GM18861 (cell line): ENCODE measurements at regions not wholly inside any gene's neighbourhood (a gene's known extent, or its start where the extent isn't known, plus 50 kb on each side); places are given as distances from the start of the nearest gene placed in this dataset.

Source experiments
- ATAC-seq: cut with Tn5 transposase; IDR thresholded peaks from one replicate; pipeline ENCODE4 v1.9.1; 2021; ENCODE audit not compliant: unreplicated experiment

DNA sequence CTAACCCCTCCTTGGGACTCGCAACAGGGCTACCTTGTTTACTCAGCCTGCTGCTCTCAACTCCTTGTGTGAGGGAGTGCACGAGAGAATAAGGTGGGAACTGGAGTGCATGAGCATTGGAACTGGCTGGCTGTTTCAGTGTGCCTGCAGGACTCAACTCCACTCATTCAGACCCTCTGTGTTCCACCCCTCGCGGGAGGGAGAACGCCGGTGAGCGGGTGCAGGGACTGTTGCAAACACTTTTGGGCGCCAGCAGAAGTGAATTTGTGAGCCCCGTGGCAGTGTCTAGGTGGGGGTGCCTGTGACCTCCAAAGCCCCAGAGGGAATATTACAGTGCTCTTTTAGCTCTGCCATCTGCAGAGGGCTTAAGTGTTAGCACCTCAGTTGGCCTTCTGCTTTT lies 1978.3 kb upstream of the PIK3C3 start:
- ATAC-seq: no peak

DNA sequence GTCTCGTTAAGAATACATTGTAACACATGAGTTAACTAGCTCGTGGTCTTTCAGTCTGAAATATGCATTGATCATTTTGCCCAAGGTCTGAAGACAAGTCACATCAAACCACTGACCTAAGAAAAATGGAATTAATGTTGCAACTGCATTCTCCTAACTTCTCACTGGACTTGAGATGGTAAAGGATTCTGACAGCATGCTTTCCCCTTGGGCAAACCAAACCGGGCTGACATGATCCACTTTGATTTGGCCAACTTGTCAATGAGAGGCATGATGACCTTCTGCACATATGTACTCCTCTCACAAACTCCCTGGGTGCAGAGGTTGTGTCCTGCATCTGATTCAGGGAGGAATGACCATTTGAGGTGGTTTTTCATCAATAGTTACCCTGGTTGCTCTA lies 1982.5 kb upstream of the PIK3C3 start:
- no peak for ATAC-seq

DNA sequence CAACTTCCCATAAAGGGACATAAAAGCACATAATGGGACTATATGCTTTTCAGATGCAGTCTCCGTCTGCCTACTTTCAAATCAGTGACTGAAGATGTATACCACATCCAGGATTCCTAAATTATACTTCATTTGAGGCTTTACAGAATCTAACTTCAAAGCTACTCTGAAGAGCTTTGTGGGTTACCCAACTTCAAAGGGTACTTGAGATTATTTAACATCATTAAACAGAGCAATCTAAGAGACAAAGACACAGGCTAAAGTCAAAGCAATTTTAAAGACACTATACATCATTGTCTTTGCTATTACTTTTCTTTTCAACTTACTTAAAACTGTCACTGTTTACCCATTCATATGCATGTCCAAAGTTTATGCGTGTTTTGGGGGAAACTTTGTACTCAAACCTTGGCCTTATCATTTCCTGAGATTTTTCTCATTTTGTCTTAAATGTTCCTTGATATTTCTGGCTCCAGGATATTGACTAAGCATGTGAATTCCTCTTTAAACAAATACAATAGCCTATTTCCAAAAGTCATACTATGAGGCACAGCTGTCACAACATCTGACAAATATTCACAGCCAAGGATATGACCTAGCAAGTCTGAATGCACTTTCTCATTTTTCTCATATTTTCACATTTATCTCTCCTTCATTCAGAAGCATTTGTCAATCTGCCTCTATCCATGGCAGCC lies 1985.1 kb upstream of the PIK3C3 start:
- ATAC-seq: no peak

DNA sequence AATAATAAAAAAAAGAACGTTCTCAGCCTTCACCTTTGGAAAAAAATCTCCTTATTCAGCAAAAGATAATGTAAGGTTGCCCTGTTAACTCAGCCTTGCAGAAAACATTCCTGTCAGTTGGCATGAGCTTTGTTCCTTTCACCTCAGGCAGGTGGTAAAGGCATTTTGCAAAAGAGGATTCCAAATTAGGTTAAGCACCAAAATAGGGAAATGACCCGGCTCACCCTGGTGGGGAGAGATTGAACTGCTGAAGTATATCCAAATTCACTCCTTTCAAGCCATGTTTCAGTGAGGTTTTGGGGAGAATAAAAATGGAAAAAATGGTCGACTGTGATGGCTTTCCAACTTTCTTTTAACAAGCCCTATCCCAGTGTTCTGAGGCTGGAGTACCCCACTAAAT lies 1988.8 kb upstream of the PIK3C3 start:
- no peak for ATAC-seq

DNA sequence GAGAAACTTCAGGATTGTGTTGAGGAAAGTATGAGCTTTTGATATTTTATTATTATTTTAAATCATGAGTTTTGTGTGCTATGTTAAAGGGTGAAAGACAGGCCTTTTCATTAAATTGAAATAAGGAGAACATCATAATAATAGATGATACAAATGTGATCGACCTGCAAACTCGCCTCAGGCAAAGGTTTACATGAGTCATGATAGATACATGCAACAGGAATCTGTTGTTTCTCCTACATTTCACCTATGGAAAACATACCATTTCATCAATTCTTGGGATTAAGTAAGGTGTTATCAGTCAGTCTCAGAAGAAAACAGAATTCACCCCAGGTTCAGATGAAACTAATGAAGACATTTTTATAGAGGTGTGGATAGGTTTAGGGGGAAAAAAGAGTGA lies 1992.5 kb upstream of the PIK3C3 start:
- no peak for ATAC-seq

DNA sequence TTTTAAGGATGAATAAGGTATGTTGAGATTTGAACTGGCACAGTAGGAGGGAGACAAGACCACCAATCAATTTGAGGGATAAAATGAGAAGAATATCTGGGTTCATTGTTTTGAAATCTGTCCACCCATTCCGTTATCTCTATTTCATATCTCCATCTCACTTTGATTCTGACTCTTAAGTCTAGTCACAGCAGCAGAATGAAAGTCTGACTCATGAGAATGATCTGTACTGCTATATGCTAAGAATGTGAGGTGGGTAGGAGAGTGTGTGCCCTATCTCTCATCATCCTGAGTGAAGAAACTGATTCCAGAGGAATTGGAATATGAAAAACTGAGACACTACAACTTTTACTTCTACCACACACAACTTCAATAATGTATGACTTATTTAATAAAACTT lies 1994.5 kb upstream of the PIK3C3 start:
- no peak for ATAC-seq

DNA sequence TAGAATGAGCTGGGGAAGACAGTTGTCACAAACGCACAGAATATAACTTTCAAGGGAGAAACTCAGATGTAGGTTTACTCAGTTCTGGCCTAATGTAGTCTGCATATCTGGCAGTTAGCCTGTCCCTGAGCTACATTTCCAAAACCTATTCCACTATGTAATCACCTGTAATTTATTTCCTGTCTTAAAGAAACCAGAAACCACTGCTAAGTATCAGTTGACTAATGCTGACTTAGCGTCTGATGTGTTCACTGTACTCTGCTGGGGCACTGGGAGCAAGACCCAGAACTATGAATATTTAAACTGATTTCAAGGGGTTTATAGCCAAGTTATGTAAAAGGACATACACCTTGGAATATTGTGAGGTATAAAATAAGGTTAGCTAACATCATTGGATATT lies 1995.2 kb upstream of the PIK3C3 start:
- ATAC-seq: no peak

DNA sequence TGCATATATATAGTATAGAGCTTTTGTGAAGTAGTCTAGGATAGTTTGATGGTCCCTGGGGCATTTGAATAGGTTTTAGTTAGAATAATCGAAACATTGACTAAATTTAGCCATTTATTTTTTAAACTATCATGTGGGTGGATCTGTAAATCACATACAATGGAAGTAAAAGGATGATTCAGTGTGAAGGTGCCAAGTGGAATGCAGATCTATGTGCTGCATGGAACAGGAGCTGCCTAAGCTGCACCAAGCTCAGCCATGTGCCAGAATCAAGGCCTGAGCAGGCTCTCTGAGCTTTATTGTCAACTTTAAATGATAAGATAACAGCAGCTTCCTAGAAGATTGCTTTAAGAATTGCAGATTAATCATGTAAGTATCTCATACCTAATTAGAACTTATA lies 1996.2 kb upstream of the PIK3C3 start:
- no peak for ATAC-seq

DNA sequence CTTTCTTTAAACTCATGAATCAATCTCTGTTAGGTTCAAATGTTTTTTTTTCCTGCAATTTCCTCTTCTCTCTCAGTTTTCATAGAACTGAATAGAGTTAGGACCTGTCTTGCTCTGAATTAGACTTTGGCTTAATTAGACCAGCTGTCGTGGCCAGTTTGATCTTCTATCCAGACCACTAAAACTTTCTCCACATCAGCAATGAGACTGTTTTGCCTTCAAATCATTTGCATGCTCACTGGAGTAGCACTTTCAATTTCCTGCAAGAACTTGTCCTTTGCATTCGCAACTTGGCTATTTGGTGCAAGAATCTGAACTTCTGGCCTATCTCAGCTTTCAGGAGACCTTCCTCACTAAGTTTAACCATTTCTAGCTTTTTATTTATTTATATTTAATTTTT lies 2002.2 kb upstream of the PIK3C3 start:
- no peak for ATAC-seq

DNA sequence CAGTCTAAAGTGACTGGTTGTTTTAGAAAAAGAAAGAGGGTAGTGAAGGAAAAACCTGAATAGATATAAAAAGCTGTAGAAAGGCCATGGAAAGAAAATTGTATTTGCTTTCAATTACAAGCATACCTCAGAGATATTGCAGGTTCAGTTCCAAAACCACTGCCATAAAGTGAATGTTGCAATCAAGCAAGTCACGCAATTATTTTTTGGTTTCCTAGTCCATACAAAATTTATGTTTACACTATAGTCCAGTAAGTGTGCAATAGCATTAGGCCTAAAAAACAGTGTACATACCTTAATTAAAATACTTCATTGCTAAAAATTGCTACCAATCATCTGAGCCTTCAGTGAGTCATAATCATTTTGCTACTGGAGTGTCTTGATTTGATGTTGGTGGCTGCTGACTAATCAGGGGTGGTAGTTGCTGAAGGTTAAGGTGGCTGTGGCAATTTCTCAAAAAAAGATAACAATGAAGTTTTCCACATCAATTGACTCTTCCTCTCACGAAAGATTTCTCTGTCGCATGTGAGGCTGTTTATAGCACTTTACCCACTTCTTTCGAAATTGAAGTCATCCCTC lies 2003.8 kb upstream of the PIK3C3 start:
- ATAC-seq: no peak

DNA sequence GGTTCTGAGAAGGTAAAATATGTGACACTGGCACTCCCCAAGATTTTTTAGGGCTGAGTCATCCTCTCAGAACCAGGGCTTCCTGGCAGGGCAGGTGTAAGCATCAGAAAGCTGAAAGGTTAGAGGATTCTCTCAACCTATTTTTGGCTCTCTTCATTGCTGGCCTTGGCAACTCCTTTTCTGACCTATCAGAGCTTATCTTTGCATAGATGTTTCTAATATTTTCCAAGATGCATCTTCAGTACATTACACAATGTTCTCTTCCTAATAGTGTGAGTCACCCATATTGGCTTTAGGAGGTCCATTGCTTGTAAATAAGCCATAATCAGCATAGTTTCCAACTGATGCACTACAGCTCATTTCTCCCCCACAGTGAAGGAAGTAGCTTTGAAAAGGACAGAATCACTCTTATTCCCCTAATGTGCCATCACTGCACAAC lies 2008.4 kb upstream of the PIK3C3 start:
- no peak for ATAC-seq

DNA sequence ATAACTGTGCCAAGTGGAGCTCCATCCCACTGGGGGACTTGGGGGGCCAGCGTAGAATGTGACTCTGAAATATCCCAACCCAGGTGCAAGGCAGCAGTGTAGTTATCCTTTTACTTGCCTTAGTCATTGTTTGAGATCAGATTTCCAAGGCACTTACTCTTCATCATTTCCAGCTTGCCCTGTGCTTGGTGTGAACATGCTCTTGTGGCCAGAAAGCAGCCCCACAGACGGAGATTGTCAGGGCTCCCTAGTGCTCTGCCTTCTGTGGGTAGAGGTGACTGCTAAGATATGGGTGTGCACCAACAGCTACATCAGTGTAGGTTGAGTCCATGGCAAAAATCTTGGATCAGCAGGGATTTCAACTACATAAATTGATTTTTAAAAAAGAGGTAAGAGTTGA lies 2010.0 kb upstream of the PIK3C3 start:
- no peak for ATAC-seq

DNA sequence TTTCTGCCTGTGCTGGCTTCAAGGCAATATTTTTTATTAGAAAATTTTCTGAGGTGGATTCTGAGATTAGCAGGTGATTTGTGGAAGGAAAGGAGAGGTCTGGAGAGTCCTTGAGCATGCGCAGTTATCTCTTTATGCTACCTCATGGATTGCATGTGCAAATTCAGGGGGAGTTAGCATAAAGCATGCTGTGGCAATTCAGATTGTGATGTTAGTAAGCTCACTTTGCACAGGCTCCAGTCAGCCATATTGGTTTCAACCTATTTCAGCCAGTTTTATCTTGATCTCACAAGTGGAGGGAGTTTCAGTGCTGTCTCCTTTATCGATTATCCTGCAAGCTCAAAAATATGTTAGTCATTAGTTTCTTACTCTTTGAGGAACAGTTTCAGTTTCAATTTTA lies 2012.3 kb upstream of the PIK3C3 start:
- no peak for ATAC-seq

DNA sequence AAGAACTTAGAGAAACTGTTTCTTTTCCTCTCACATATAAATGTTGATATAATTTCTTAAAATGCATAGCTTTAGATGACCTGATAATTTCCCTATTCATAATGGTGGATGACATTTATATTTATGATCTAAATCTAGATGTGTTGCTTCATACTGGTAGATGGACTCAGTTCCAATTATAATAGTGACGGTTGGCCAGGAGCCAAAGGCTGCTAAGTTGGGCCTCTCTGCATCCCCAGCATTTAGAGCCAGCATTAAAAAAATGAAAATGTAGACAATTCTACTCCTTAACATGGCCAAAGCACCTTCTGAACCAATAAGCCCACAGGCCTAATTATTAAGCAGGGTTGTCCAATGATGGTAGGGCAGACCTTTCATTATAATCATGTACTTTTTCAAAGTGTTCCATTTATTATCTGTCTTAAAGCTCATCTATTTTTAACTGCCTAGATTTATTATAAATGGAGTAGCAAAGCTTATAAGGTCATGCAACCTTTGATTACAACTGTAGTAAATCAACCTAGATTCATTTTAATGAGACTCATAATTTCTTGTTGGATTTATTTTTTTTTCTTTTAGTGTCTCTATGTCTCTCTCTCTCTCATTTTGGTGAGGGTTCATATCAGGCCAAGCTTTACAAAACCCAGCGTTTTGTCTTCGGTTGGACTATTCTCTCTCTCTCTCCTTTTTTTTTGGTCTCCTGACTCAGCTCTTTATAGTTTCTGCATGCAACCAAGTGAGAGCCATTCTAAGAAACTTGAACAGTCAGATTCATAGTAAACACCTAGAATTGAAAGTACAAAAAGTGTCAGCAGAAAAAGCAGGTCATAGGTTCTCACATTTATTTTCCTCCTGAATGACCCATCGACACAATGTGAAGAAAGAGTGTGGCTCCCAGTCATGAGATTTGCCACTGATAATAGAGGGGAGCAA lies 2016.1 kb upstream of the PIK3C3 start:
- ATAC-seq: no peak

DNA sequence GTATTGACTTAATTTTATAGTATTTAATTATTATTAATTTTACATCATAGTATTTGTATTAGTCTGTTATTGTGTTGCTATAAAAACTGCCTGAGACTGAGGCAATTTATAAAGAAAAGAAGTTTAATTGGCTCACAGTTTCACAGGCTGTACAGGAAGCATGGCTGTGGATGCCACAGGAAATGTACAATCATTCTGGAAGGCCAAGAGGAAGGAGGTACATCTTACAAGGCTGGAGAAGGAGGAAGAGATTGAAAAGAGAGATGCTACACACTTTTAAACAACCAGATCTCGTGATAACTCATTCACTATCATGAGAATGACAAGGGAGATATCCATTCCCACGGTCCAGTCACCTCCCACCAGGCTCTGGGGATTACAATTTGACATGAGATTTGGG lies 2019.4 kb upstream of the PIK3C3 start:
- ATAC-seq: no peak

DNA sequence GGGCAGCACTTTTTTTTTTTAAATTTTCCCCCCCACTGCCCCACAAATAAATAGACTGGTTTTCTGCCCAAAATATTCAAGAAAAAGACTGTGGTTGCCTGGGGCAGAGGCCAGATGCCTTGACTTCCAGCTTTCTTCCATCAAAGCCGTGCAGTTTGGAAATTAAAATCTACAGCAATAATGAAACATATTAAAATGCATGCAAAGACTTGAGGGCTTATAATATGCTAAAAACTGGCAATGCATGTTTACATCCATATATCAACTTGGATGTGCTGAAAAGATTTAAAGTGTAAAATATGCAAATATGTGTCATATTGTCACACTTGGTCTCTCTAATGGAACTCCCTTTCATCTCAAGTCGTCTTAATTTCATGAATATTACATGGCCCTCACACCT lies 2036.2 kb upstream of the PIK3C3 start:
- no peak for ATAC-seq

DNA sequence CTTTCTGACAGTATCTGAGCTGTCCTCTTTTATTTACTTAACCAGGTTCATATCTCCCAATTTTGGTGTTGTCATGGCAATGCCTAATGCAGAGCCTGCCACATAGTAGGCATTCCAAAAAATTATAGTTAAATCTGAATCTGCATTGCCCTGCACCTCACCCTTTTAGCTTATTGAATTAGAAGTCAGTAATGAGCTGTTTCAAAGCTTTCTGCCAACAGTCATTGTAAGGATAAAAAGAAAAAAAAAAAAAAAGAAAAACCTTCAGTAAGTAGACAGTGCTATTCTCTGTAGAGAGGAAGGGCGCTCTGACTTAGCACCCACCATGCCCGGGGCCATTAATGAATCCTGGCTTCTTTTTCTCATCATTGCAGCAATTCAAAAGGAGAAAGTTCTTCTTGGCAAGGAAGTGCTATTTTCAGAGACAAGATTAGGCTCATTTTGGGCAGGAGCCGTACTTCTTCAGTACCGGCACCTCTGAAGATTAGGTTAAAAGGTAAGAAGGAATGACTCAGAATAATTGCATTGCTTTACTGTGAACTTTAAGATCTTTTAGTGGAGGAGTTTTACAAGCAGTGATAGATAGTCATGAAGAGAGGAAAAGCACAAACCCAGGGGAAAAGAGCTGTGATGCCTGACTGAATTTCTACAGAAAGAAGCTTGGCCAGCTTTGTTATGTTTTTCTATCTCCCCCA lies 2041.2 kb upstream of the PIK3C3 start:
- no peak for ATAC-seq

DNA sequence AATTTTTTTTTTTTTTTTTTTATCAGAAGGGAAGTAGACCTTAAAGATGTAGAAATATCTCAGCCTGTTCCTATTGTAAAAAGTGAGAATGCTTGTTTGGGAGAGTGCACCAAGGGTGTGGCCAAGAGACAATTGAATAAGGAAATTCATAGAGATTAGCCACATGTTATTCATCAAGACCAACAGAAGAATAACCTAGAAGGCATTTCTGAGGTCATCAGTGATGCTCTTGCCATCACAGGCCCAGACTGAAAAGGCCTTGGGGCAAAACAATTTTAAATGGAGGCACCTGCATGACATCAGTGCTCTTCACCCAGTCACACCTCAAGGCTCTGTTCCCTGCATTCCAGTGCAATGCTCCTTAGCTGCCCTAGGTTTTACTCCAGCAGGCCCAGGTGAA lies 2043.3 kb upstream of the PIK3C3 start:
- ATAC-seq: no peak

DNA sequence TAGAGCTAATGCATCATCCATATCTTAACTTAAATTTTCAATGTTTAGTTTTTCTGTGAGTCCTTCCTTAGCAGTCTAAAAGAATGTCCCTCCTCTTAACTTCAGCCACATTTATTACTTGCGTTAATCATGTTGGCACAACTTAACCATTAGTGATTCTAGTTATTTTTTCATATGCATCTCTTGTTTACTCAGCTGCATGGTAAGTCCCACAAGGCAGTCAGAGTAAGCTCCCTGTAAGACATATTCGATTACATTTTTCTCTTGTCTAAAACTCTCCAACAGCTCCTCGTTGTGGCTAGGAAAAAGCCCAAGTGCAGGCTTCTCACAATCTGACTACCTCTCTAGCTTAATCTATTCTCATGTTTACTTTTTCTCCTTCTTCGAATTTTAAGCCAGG lies 2045.3 kb upstream of the PIK3C3 start:
- no peak for ATAC-seq

DNA sequence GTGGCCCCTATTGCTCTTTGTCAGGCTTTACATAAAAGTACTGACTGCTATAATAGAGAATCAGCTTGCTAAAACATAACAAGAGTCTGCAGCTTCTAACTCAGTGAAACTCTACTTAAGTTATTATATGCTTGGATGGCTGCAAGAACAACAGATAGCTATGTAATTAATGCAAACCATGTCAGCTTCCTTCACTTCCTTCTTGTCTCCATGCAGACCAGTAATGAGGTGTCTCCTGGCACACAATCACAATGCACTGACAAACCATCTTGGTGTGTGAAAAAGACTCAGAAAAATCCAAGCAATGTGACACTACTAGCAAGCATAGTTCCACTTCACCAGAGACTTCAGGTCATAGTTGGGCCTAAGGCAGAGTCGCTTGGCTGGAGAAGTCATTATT lies 2068.9 kb upstream of the PIK3C3 start:
- ATAC-seq: no peak

DNA sequence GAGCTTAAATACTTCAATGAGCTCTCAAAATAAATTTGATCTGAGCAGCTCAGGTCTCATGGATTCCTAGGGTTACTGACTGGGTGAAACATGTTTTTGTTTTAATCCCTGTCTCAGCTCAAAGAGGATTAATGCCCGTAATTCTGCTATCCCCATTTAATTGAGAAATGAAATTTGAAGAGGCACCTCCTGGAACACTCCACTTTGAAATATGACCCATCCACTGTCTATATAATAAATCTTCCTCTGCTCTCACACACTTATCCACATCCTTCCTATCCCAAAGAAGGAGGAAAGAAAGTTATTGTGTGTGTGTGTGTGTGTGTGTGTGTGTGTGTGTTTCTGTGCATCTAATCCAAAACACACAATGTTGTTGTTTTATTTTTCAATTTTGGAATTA lies 2082.4 kb upstream of the PIK3C3 start:
- no peak for ATAC-seq

DNA sequence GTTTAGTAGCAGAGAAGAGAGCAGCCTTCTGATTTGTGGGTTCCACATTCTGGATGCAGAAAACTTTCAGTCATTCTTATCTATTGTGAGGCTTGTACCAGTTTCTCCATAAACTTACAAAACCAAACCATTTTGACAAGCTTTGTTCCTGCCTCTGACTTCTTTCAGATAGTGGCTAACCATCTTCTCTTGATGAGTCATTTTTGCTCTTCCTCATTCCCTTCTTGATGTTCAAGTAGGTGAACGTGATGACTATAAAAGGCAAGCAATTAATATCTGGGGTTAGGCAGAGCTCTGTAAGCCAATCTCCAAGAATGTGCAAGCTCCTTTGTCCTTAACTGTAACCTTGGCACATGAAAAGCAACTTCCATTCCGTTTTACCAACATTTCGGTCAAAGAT lies 2083.1 kb upstream of the PIK3C3 start:
- ATAC-seq: no peak
